NCI-H2196 treated with DMSO at 0.1 percent for 48 hours (cell line): ENCODE measurements at regions not wholly inside any gene's neighbourhood (a gene's known extent, or its start where the extent isn't known, plus 50 kb on each side); places are given as distances from the start of the nearest gene placed in this dataset.
A peak's percentile ranks its signal among the peaks of the same experiment; 100 is the strongest.

ENCODE experiments used
- DNase-seq: peaks from one replicate; lab custom pipeline; 2025; ENCODE audit not compliant: unreplicated experiment; lab: John Stamatoyannopoulos, UW

- no peak for DNase-seq
These were observed 208.0 kb upstream of the ANKRD55 start for GRCh38 chr5:56440871-56441740.

DNA sequence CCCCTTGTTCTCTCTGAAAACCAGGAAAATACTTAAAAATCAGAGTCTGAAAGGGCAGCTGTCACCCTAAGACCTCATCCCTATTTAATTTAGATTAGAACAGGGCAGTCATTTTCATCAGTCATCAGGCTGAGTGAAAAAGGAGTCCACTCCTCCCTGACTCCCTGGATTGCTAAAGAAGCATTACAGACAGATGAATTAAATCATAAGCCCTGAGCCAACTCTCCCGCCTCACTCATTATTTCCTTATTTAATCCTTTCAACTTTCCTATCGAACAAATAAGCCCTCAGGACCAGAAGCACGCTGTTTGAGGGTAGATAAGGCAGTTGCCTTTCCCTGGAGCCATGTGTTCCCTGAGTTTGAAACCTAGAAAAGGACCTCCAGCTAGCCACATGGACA is 201.9 kb upstream of the ANKRD55 start:
- DNase-seq: no peak

- DNase-seq: no peak
These were observed 200.0 kb upstream of the ANKRD55 start for GRCh38 chr5:56433039-56433617.

DNA sequence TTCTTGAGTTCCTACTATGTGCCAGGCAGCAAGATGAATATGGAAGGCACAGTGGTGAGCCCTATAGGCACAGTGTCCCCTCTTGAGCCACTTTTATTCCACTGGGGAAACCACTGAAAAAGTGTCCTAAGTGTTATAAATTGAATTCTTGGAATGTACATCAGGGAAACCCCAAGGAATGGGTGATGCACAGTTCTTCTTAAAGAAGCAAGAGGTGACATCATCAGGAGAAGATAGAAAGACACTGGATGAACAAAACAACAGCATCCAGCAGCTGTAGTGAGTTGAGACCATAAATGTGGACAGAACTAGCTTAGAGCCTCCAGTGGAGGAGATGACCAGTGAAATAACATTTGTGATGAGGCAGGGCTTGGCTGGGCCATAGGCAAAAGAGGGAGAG is 199.2 kb upstream of the ANKRD55 start:
- no peak for DNase-seq

- no peak for DNase-seq
These were observed 197.3 kb upstream of the ANKRD55 start for GRCh38 chr5:56430422-56430821.

GRCh38 chr5:56429110-56429561 is 196.0 kb upstream of the ANKRD55 start:
- no peak for DNase-seq

DNA sequence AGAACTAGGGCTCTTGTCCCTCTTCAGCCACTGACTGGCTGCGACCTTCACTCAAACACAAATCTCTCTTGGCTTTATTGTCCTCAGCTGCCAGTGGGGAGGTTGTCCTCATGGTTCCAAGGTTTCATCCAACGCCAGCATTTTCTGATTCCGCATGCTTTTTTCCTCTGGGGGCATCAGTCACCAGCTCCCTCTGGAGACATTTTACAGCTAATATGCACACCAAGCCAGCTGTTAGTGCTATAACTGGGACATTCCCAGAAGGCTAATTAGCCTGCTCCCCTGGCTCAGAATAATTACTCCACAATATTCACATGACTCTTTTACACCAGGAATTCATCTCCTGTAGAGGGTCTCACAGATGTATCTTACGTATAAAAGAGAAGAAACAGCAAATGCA is 193.6 kb upstream of the ANKRD55 start:
- DNase-seq: no peak

GRCh38 chr5:56422076-56422762 is 189.1 kb upstream of the ANKRD55 start:
- peak; percentile 5 for DNase-seq

DNA sequence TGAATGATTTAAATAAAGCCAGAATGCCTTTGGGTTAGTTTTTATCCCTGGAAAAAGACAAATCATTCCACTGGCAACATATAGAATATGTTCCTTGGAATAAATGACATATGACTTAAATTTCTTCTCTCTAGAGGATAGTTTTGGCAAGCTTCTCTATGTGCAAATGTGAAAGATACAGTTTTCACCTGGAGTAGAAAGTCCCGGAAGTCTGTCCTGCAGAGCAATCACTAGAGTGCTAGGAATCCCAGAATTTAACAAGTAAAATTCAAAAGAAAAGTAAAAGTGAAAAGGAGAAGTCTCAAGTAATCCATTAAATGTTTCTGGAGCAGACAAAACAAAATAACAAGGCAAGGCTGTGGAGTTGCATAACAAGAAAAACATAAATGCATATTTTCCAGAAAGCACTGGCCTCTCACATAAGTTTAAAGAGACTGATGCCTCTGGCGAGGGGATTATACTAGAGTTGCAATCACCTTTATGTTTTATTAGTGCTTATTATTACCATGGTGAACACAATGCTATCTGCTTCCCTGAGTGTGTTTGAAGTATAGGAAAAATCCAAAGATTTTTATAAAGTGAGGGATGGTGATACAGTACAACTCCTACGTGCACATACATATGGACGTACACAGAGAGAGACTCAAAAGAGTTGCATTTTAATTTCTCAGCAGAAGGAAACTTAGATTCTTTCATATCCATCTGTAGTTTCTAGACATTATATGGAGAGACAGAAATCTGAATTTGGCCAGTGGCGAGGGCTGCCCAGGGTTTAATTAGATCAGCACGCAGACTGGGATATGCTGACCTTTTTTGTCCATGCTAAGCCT is 188.3 kb upstream of the ANKRD55 start:
- DNase-seq: no peak

DNA sequence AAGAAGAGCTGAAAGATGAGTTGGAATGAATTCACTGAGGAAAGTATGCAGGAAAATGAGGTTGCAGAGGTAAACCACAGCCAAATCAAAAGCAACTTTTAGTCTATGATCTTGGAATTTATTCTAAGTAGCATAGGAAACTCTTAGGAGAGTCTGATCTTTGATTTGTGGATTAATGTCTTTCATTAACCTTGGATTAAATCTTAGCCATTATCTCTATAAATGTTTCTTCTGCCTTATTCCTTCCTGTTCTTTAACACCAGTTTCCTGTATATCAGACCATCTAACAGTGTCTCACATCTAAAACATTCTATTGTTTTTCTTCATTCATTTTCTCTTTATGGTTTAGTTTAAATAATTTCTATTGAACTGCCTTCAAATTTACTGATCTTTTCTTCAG is 187.2 kb upstream of the ANKRD55 start:
- DNase-seq: no peak

GRCh38 chr5:56419667-56420066 is 186.5 kb upstream of the ANKRD55 start:
- no peak for DNase-seq

DNA sequence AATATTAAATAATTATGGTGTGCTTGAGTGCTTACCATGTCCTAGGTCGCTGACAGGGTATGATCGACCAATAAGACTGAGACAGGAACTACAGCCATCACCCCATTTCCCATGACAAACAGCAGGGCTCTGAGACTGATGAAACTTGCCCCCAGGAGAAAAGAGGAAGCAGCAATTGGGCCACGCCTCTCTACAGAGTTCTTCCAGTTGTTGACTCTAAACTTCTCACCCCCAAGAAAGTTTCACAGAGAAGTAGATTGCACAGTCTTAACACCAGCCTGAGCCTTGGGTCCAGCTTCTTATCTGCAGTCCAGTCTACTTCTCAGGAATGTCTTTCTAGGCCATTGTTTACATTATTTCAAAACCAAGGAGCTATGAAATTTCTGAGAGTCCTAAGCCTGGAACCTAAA is 182.2 kb upstream of the ANKRD55 start:
- DNase-seq: no peak

- DNase-seq: no peak
These were observed 180.9 kb upstream of the ANKRD55 start for GRCh38 chr5:56414066-56414465.

DNA sequence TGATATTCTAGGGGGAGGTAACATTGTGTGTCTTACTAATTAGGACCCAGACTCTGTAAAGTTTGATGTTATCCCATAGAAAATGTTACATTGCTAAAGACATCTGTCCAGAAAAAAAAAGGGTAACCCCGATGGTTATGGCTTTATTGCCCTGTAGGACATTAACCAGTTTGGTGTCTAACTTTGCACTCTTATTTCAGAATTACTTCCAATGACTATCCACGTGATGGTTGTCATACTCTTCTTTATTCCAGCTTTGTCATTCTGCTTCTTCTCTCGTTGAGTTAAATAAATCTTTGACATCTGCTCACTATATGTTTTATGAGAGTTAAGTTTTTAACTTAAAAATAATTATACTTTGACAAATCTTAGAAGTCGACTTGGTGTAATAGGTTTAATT is 180.4 kb upstream of the ANKRD55 start:
- no peak for DNase-seq

- no peak for DNase-seq
These were observed 179.7 kb upstream of the ANKRD55 start for GRCh38 chr5:56412601-56413379.

- DNase-seq: no peak
These were observed 177.6 kb upstream of the ANKRD55 start for GRCh38 chr5:56410696-56411095.

DNA sequence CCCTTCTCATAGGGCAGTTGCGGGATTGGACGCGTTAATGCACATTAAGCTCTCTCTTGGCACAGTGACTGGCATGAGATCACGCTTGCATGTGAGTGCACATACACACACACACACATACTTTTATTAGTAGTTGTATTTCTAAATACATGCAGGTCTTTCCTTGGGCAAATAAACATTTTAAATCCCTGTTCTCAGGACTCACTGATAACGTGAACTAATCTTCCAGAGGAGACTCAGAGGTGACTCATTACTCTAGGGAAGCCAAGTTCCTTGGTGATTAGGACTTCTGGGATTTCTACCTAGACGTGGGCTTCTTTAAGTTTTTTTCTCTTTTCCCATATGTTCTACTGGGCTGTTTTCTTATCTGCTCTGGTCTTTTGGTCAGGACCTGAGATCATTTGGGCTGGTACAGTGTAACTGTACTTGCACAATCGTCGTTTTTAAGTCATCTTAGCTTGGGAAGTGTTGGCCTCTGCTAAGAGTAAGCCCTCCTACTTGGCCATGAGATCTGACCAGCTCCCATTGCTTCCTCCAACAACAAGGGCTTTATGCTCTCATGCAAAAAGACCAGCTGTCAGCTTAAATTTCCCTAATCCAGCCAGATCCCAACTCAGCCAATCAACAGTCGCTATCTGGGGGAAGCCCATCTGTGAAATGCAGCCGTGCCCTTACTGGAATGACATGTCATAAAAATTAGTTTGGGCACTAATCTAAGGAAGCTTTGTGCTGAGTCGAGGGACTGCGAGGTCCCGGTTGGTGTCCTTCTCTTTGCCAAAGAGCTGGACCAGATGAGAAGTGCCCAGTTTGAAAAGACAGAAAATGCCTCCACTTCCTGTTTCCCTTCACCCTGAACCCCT is 176.4 kb upstream of the ANKRD55 start:
- no peak for DNase-seq

GRCh38 chr5:56406838-56407237 is 173.7 kb upstream of the ANKRD55 start:
- no peak for DNase-seq

- DNase-seq: no peak
These were observed 173.1 kb upstream of the ANKRD55 start for GRCh38 chr5:56406221-56406620.
